ENCODE measurements at regions not wholly inside any gene's neighbourhood (a gene's known extent, or its start where the extent isn't known, plus 50 kb on each side); places are given as distances from the start of the nearest gene placed in this dataset.
A peak's percentile ranks its signal among the peaks of the same experiment; 100 is the strongest.

DNA sequence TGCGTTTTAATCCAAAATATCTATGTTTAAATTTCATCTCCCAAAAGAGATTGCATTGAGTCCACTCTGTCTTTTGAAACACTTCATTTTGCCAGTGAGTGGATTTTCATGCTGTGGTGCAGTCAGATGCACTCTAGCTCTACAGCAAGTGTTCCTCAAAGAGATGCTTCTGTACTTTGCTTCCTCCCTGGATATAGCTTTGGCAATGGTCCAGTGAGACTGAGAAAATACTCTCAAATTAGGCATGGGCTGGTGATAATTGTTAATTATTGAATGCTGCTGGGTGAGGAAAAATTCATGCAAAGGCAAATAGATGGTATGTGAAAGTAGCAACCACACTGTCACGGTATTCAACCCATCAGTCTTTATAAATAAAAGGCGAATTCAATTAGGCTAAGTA, 396.9 kb downstream of the ADGRL2 start:
- no peak for DNase-seq (ENCODE audit: low spot score)

DNA sequence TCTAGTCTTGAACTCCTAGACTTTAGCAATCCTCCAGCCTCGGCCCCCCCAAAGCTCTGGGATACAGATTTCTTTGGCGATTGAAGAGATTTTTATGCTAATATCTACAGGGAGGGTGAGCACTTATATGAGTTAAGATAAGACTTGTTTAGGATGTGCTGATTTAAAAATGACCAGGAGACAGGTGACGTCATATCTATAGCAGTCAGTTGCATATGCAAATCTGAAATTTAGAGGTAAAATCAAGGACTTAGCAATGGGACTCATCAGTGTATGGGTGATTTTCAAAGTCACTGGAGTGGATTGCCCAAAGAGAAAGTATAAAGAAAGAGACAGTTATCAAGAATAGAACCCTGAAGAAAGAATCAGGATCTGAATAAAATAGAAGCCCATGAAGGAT, 394.5 kb downstream of the ADGRL2 start:
- no peak for DNase-seq (ENCODE audit: low spot score)

DNA sequence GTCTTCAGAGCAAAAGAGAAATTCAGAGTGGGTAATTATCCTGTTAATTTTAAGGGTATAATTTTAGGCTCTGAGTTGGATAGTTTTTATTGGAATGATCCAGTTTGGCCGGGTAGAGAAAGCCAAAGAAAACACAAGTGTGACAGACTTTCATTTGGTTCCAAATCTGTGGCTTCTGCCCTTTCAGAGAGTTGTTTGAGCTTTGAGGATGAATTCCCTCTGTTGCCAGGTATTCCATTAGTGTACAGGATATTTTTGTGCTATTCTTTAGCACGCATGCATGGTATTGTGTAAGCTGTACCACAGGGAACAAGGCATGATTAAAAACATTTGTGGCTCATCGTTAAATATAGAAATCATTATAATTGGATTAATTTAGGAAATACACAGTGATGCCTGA, 384.4 kb downstream of the ADGRL2 start:
- DNase-seq (ENCODE audit: low spot score), result no peak

DNA sequence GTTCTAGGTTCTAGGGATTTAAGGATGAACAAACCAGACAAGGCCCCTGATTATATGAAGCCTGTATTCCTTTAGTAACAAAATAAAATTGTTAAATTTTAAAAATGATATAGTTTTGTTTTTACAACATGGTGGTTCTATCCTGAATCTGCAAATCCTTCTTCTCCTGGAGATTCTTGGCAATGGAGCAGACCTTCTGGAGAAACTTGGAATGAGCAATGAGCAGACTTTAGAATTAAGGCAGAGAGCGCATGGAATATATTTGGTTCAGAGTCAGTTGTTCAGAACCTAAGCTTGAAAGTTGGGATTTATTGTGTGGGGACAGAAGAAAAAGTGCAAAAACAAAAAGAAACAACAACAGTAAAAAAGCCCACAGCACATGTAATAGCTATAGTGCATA, 381.1 kb downstream of the ADGRL2 start:
- DNase-seq (ENCODE audit: low spot score), result no peak

DNA sequence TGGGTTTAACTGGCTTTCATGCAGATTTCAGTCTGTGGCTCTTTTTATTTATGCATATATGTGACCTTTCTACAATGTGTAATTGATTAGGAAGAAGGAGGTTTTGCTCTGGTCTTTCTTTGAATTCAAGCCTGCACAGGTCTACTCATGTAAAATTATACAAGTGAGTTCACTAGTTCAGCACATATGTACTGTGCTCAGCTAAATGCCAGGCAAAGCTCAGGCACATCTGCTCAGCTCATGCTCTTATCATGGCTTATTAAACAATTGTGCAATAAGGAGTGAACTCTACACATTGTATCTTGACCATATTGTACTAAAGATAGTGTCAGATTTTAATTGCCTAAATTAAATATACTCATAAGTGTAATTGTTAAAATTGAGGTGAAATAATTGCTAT, 378.4 kb downstream of the ADGRL2 start:
- no peak for DNase-seq (ENCODE audit: low spot score)

DNA sequence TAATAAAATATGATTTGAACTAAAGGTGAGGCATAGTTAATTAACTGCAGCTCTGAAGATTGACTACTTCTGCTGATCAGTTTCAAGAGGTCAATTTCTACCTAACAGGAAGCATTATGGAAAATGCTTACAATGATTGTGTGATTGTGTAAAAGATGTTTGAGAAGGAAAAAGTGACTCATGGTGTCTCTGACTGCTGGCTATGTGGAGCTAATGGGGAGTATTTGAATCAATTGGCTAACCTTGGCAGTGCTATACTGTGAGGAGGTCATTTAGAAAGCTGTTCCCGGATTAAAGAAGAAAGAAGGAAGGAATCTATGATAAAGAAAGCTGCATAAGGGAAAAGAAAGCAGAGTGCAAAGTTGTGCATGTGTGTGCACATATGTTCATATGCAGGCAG, 376.5 kb downstream of the ADGRL2 start:
- DNase-seq (ENCODE audit: low spot score), result no peak

DNA sequence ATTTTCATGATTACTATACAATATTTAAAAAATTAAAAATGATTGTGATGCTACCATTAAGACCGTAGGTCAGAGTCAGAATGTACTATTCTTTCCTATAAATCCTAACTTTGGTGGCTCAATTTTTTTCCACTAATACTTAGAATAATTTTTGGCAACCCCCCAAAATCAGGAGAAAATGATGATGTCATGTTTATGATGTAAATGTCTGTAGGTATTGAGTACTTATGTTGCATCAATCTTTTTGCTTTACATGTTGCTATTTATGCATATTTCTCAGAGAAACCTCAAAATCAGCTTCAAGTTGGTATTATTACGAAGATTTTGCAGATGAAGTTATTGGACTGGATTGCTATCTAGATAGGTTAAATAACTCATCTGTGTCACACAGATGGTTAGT, 371.2 kb downstream of the ADGRL2 start:
- no peak for DNase-seq (ENCODE audit: low spot score)

DNA sequence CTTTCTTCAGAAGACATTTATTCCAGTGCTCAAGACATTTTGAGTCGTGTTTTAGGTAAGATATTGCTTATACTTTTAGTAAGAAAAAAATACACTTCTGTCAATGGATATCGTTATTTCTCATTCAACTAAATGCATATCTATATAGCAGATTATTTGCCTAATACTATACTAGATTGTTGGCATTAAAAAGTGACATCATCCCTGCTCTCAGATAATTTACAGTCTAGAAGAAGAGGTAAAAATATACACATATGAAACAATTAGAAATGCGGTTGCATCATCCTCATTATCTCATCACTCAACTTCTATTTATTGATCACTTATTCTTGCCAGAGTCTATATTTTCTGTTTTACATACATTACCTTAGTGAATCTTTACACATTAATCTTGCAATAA, 367.7 kb downstream of the ADGRL2 start:
- DNase-seq (ENCODE audit: low spot score), result no peak

DNA sequence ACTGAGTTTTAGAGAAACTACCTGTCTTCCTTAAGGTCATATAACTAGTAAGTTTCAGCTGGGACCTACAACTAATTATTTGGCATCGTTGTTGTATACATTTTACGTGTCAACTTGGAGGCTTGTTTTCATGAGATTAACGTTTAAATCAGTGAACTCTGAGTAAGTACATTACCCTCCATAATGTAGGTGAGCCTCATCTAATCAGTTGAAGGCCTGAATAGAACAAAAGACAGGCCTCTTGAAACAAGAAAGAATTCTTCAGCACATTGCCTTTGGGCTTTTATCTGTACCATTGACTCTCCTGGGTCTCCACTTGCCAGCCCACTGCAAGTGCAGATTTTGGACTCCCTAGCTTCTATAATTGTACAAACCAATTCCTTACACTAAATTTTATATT, 364.6 kb downstream of the ADGRL2 start:
- DNase-seq (ENCODE audit: low spot score), result no peak

DNA sequence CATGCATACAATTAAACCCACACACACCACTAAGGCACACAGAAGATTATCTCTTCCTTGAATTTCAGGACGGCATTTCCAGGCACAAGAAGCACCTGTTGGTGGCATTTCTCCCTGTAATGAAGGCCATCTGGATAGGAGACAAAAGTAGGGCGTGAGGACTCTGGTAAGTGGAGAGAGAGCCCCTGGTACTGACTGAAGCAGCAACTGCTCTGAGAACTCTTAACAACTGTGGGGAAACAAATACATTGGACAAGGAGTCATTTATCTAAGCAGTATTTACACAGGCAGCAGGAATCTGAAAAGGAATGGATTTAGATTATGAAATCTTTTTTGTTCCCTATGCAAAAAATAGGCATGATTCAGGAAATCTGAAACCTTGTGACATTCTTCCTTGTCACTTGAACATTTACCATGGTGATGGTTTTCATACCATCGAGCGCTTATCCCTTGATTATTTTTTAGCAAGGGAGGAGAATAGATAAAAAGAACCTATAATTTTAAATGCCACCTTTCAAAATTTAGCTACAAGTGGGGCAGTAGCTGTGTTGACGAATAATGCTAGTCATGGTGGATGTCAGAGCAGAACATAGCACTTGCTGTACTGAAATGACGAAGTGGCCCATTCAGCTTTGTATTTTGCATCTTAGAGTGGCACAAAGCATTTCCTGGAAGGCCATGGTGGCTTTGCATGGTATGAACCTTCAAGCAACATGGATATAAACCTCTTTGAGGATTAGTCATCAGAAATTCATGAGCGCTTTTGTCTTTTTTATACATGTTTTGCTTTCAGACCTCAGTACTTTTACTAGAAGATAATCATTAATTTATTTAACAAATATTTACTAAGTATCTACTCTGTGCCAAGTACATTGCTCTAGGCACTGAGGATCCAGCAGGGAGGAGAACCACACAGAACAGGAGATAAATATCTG, 362.0 kb downstream of the ADGRL2 start:
- no peak for DNase-seq (ENCODE audit: low spot score)

DNA sequence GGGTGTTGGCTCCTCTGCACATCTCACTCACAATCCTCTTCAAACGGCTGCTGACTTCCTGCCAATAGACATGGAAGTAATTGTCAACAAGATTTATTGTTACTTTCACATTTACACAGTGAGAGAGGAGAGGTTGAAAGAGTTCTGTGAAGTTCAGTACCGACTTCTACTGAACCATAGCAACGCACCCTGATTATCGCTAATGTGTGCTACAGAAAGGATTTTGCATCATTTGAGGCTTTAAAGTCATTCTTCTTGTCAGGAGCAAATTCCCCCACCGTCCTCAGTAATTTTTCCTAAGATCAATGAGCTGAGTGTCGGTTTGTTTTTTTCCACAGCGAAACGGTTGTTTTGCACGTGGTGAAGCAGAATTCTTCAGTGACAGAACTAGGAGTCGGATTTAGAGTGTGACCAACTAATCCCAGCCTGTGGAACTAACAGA, 361.0 kb downstream of the ADGRL2 start:
- DNase-seq (ENCODE audit: low spot score), result peak; percentile 29

DNA sequence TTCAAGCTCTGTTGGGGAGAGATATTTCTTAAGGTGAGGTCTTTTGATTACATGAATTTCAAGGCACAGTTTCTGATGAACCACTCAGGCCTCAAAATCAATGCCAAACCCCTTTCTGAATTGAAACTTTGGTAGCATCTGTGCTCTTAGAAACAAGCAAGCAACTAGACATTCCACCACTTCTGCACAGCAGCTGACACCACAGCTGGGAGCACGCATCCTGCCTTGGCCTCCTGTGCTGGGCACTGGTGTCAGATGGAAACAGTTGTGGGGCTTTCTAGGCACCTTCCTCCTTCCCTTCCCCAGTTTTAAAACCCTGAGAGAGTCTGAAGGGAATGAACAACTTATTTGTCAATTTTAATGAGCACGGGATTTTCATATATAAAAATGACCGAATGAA, 360.2 kb downstream of the ADGRL2 start:
- DNase-seq (ENCODE audit: low spot score), result no peak

DNA sequence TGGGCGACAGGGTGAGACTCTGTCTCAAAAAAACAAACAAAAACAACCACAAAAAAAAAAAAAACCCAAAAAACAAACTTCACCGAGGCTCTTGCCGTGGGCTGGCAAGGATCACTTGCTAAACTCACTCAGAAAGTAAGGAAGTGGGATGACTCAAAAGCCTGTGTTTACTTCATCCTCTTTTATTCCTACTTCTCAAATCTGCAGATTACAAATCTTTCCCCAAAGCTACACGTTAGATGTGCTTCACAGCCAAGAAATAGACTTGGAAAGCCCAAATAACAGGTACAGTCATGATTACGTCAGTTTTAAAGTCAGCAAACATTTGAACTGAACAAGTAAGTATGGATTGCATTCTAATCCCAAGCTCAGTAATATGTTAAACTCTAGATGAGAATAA, 359.3 kb downstream of the ADGRL2 start:
- DNase-seq (ENCODE audit: low spot score), result no peak

DNA sequence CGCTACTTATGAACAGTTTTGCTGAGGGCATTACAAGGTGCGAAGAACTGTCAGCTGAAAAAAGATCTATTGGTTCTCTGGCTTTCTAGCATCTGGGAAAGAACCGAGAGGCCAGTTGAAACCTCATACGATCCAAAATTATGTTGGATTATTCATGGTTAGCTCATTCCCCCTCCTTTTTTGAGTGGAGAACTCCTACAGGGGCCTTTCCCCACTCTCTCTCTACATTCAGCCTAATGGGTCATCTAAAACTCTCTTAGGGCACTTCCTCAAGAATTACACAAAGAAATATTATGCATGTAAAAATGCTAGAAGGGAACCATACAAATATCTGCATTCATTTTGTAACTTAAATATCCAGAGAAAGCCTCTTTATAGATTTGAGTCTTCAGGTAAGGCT, 358.2 kb downstream of the ADGRL2 start:
- no peak for DNase-seq (ENCODE audit: low spot score)

DNA sequence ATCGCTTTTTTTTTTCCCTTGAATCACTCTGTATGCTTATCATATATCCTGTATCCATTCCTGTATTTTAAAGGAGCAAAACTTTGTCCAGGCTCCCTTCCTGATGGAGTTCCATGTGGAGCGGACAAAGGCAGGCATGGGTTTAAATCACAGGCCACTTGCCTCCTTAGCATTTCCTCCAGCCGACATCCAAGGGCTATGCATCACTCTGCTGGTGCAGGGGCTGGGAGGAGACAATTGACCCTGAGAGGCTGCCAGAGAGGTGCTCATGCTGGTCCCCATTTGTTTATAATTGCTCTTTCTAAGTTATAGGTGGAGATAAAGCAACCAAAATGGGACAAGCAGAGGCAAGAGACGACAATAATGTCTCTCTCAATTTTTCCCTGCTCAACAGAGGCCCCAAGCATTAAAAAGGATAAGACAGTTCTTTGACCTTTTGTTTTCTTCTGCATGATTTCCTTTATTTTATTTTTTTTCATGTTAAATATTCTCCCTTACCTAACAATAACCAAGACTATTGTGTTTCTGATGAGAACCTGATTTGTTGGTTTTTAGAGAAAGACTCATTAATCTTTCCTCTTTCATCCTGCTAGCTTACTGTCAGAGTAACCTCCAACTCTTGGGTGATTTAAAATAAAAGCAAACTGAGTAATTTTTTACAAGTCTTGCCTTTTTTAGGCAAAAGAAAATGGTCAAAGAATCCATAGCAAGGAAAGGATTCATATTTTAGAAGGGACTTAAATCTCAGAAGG, 353.7 kb downstream of the ADGRL2 start:
- DNase-seq (ENCODE audit: low spot score), result no peak

DNA sequence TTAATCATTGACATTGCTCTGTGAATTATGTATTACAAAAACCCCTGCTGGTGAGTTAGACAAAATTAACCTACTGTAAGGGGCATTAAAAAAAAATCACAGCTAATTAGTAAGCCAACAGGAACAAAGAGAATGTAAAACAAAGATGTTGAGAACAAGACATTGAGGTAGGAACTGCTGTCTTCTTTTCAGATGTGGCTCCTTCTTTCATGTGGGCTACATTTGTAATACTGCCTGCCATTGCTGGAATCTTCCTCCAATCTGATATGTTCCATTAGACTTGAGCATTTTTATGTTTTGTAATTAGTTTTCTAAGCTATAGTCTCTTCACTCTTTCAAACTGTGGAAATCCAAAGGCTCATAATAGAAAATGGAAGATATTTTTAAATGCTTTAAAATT, 353.0 kb downstream of the ADGRL2 start:
- no peak for DNase-seq (ENCODE audit: low spot score)

DNA sequence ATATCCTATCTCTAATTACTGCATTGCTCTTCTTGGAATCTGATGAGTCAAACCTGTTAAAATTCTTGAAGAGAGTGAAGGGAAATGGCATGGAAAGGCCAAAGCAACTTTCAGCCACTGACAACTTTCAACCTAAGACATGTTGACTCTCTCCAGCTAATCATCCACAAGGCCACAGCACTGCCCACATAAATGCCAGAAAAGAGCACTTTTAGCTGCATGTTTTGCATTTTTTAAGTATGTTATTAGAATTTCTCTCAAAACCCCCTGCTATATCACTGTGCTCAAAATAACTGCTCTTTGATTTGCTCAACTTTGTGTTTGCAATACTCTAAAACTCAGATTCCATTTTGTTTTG, 352.5 kb downstream of the ADGRL2 start:
- DNase-seq (ENCODE audit: low spot score), result no peak

DNA sequence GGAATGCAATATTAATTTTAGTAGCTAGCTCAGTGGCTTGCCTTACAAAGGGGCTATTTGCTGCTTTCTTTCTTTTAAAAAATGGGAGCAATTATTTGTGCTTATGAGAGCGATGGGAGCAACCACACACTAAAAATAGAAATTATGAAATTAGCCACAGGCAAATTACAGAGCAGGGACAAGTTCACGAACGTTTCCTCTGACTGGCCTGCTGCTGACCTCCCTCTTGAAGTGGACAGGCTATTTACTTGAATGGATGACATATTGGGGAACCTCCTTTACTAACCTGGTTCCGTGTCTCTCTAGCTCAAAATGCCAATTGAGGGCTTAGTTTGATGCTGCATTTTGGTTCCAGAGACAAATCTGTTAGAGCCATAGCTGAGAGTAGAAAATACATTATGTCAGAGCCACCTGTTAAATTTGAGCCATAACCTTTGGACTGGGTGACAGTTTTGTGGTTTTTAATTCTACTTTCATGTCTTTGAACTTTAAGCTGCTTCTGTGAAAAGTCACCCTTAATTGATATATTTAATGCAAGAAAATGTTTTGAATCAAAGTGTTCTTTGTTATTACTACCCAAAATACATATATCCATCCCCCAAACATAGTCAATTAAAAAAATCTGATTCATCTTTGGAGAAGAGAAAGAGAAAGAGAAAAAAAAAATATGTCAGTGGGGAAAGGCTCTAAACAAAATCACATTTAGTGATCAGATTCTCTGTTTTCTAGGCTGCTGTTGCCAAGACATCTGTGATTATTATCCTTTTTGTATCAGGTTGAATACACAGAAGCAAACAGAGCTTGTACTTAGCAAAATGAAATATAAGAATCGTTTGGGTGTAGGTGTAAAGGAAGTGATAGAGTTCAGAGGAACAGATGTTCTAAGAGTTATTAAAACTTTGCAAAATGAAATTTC, 351.9 kb downstream of the ADGRL2 start:
- DNase-seq (ENCODE audit: low spot score), result no peak

DNA sequence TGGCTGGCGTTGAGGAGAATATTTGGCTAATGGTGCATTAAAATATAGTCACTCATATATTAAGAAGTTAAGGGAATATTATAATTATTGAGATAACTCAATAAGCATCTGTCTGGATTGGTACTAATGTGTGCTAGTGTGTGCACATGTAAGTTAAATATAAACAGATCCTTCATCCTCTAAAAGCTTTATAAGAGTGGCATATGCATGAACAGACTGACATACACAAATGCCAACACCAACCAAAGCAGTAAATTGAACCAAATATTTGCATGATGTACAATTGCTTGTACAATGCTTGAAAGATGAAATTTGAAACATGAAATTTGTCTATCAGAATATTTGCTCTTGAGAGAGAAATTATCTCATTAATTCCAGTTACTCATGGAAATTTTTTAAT, 344.9 kb downstream of the ADGRL2 start:
- no peak for DNase-seq (ENCODE audit: low spot score)

DNA sequence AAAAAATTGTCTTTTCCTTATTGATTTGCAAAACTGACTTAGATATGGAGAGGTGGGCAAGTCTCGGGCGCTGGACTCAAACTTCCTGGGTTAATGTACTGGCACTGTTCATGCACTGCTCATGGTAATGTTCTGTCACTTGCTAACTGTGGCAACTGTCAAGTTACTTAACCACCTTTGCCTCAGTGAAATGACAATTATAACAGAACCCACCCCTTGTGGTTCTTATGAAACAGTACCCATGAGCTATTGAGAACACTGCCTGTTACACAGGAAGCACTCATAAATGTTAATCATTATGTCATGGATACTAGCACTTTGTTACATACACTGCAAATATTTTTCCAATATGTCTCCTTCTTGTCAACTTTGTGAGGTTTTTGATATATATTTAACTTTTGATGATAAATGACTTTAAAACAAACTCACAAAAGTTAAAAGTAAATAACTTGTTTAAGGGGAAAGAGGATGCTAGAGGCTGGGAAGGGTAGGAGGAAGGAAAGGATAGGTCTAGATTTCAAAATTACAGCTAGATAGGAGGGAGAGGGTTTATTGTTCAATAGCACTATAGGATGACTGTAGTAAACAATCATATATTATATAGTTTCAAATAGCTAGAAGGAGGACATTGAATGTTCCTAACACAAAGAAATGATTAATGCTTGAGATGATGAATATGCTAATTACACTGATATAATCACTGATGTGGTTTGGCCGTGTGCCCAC, 342.5 kb downstream of the ADGRL2 start:
- no peak for DNase-seq (ENCODE audit: low spot score)

DNA sequence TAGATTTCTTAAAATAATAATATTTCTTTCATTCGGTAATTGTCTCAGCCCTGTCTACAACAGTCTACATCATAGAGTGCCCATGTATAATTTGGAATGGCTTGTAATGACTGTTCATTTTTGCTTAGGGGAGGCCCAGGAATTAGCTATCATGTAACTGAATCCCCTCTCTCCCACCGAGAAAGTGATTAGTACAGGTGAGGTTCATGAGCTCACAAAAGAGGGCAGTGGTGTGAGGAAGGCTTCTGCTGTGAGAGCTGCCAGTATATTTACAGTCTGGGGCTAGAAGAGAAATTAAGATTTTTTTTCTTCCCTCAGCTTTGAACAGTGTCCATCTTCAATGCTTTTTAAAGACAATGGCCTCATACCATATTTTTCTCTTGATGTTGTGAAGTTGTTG, 340.7 kb downstream of the ADGRL2 start:
- DNase-seq (ENCODE audit: low spot score), result no peak

All from kidney capillary endothelial cell (primary cell).